ENCODE measurements at regions not wholly inside any gene's neighbourhood (a gene's known extent, or its start where the extent isn't known, plus 50 kb on each side); places are given as distances from the start of the nearest gene placed in this dataset.

GRCh38 chr10:78177491-78178185, 144.0 kb downstream of the RPS24 start:
- H3K27ac ChIP-seq (ENCODE audit: low read length): no peak overlapping the region
- no peaks in the 10 kb centered on the region for H3K27me3 ChIP-seq (ENCODE audit: low read depth, low read length)
- no peak overlapping the region for H3K4me3 ChIP-seq (ENCODE audit: low read depth in 1 of 2, low read length in 2 of 2)
- H3K4me1 ChIP-seq (ENCODE audit: control insufficient read depth in 1 of 2, insufficient read depth in 2 of 2, low read length in 2 of 2): no peaks in the 10 kb centered on the region
- no peaks in the 10 kb centered on the region for H3K36me3 ChIP-seq (ENCODE audit: control insufficient read depth in 1 of 2, insufficient read depth in 2 of 2, low read length in 2 of 2)
- H3K9me3 ChIP-seq (ENCODE audit: control insufficient read depth in 1 of 2, low read length in 2 of 2): no peaks in the 10 kb centered on the region

- H3K27ac ChIP-seq (ENCODE audit: low read length): no peak overlapping the region
- H3K9me3 ChIP-seq (ENCODE audit: control insufficient read depth in 1 of 2, low read length in 2 of 2): no peaks in the 10 kb centered on the region
- no peaks in the 10 kb centered on the region for H3K4me1 ChIP-seq (ENCODE audit: control insufficient read depth in 1 of 2, insufficient read depth in 2 of 2, low read length in 2 of 2)
- no peak overlapping the region for H3K4me3 ChIP-seq (ENCODE audit: low read depth in 1 of 2, low read length in 2 of 2)
- H3K36me3 ChIP-seq (ENCODE audit: control insufficient read depth in 1 of 2, insufficient read depth in 2 of 2, low read length in 2 of 2): no peaks in the 10 kb centered on the region
- no peaks in the 10 kb centered on the region for H3K27me3 ChIP-seq (ENCODE audit: low read depth, low read length)
Observed at GRCh38 chr10:78178397-78178796, 144.7 kb downstream of the RPS24 start.

- Histone ChIP-seq H3K27ac (ENCODE audit: low read length) (no peak overlapping the region), H3K36me3 (ENCODE audit: control insufficient read depth in 1 of 2, insufficient read depth in 2 of 2, low read length in 2 of 2) (no peaks in the 10 kb centered on the region), H3K4me3 (ENCODE audit: low read depth in 1 of 2, low read length in 2 of 2) (no peak overlapping the region), H3K9me3 (ENCODE audit: control insufficient read depth in 1 of 2, low read length in 2 of 2) (no peaks in the 10 kb centered on the region), H3K4me1 (ENCODE audit: control insufficient read depth in 1 of 2, insufficient read depth in 2 of 2, low read length in 2 of 2) (no peaks in the 10 kb centered on the region), H3K27me3 (ENCODE audit: low read depth, low read length) (no peaks in the 10 kb centered on the region)
Observed at GRCh38 chr10:78178940-78179339, 145.3 kb downstream of the RPS24 start.

GRCh38 chr10:78179886-78180705, 146.4 kb downstream of the RPS24 start:
- H3K4me1 ChIP-seq (ENCODE audit: control insufficient read depth in 1 of 2, insufficient read depth in 2 of 2, low read length in 2 of 2): no peaks in the 10 kb centered on the region
- no peaks in the 10 kb centered on the region for H3K36me3 ChIP-seq (ENCODE audit: control insufficient read depth in 1 of 2, insufficient read depth in 2 of 2, low read length in 2 of 2)
- H3K27ac ChIP-seq (ENCODE audit: low read length): no peak overlapping the region
- no peaks in the 10 kb centered on the region for H3K9me3 ChIP-seq (ENCODE audit: control insufficient read depth in 1 of 2, low read length in 2 of 2)
- H3K27me3 ChIP-seq (ENCODE audit: low read depth, low read length): no peaks in the 10 kb centered on the region
- no peak overlapping the region for H3K4me3 ChIP-seq (ENCODE audit: low read depth in 1 of 2, low read length in 2 of 2)

- no peak overlapping the region for H3K27ac ChIP-seq (ENCODE audit: low read length)
- no peaks in the 10 kb centered on the region for H3K9me3 ChIP-seq (ENCODE audit: control insufficient read depth in 1 of 2, low read length in 2 of 2)
- no peaks in the 10 kb centered on the region for H3K4me1 ChIP-seq (ENCODE audit: control insufficient read depth in 1 of 2, insufficient read depth in 2 of 2, low read length in 2 of 2)
- H3K27me3 ChIP-seq (ENCODE audit: low read depth, low read length): no peaks in the 10 kb centered on the region
- no peak overlapping the region for H3K4me3 ChIP-seq (ENCODE audit: low read depth in 1 of 2, low read length in 2 of 2)
- no peaks in the 10 kb centered on the region for H3K36me3 ChIP-seq (ENCODE audit: control insufficient read depth in 1 of 2, insufficient read depth in 2 of 2, low read length in 2 of 2)
Observed at GRCh38 chr10:78181381-78182055, 147.9 kb downstream of the RPS24 start.

GRCh38 chr10:78182841-78183240, 149.2 kb downstream of the RPS24 start:
- H3K4me3 ChIP-seq (ENCODE audit: low read depth in 1 of 2, low read length in 2 of 2): no peak overlapping the region
- H3K9me3 ChIP-seq (ENCODE audit: control insufficient read depth in 1 of 2, low read length in 2 of 2): no peaks in the 10 kb centered on the region
- no peaks in the 10 kb centered on the region for H3K4me1 ChIP-seq (ENCODE audit: control insufficient read depth in 1 of 2, insufficient read depth in 2 of 2, low read length in 2 of 2)
- no peak overlapping the region for H3K27ac ChIP-seq (ENCODE audit: low read length)
- H3K36me3 ChIP-seq (ENCODE audit: control insufficient read depth in 1 of 2, insufficient read depth in 2 of 2, low read length in 2 of 2): no peaks in the 10 kb centered on the region
- no peaks in the 10 kb centered on the region for H3K27me3 ChIP-seq (ENCODE audit: low read depth, low read length)

GRCh38 chr10:78184851-78185692, 151.4 kb downstream of the RPS24 start:
- Histone ChIP-seq H3K27me3 (ENCODE audit: low read depth, low read length) (no peaks in the 10 kb centered on the region), H3K4me1 (ENCODE audit: control insufficient read depth in 1 of 2, insufficient read depth in 2 of 2, low read length in 2 of 2) (no peaks in the 10 kb centered on the region), H3K4me3 (ENCODE audit: low read depth in 1 of 2, low read length in 2 of 2) (no peak overlapping the region), H3K27ac (ENCODE audit: low read length) (no peak overlapping the region), H3K9me3 (ENCODE audit: control insufficient read depth in 1 of 2, low read length in 2 of 2) (no peaks in the 10 kb centered on the region), H3K36me3 (ENCODE audit: control insufficient read depth in 1 of 2, insufficient read depth in 2 of 2, low read length in 2 of 2) (no peaks in the 10 kb centered on the region)

GRCh38 chr10:78185693-78186055, 152.0 kb downstream of the RPS24 start:
- Histone ChIP-seq H3K27me3 (ENCODE audit: low read depth, low read length) (no peaks in the 10 kb centered on the region), H3K9me3 (ENCODE audit: control insufficient read depth in 1 of 2, low read length in 2 of 2) (no peaks in the 10 kb centered on the region), H3K27ac (ENCODE audit: low read length) (no peak overlapping the region), H3K4me1 (ENCODE audit: control insufficient read depth in 1 of 2, insufficient read depth in 2 of 2, low read length in 2 of 2) (no peaks in the 10 kb centered on the region), H3K4me3 (ENCODE audit: low read depth in 1 of 2, low read length in 2 of 2) (no peak overlapping the region), H3K36me3 (ENCODE audit: control insufficient read depth in 1 of 2, insufficient read depth in 2 of 2, low read length in 2 of 2) (no peaks in the 10 kb centered on the region)

- no peak overlapping the region for H3K27ac ChIP-seq (ENCODE audit: low read length)
- no peak overlapping the region for H3K4me3 ChIP-seq (ENCODE audit: low read depth in 1 of 2, low read length in 2 of 2)
- H3K4me1 ChIP-seq (ENCODE audit: control insufficient read depth in 1 of 2, insufficient read depth in 2 of 2, low read length in 2 of 2): no peaks in the 10 kb centered on the region
- no peaks in the 10 kb centered on the region for H3K27me3 ChIP-seq (ENCODE audit: low read depth, low read length)
- no peaks in the 10 kb centered on the region for H3K9me3 ChIP-seq (ENCODE audit: control insufficient read depth in 1 of 2, low read length in 2 of 2)
- H3K36me3 ChIP-seq (ENCODE audit: control insufficient read depth in 1 of 2, insufficient read depth in 2 of 2, low read length in 2 of 2): no peaks in the 10 kb centered on the region
Observed at GRCh38 chr10:78186572-78186971, 152.9 kb downstream of the RPS24 start.

- no peaks in the 10 kb centered on the region for H3K36me3 ChIP-seq (ENCODE audit: control insufficient read depth in 1 of 2, insufficient read depth in 2 of 2, low read length in 2 of 2)
- H3K27me3 ChIP-seq (ENCODE audit: low read depth, low read length): no peaks in the 10 kb centered on the region
- no peaks in the 10 kb centered on the region for H3K4me1 ChIP-seq (ENCODE audit: control insufficient read depth in 1 of 2, insufficient read depth in 2 of 2, low read length in 2 of 2)
- H3K4me3 ChIP-seq (ENCODE audit: low read depth in 1 of 2, low read length in 2 of 2): no peak overlapping the region
- no peaks in the 10 kb centered on the region for H3K9me3 ChIP-seq (ENCODE audit: control insufficient read depth in 1 of 2, low read length in 2 of 2)
- no peak overlapping the region for H3K27ac ChIP-seq (ENCODE audit: low read length)
Observed at GRCh38 chr10:78187371-78187770, 153.7 kb downstream of the RPS24 start.

- peaks cover 0 to 5% of the 10 kb centered on the region in 2 donors for H3K9me3 ChIP-seq (ENCODE audit: control insufficient read depth in 1 of 2, low read length in 2 of 2)
- H3K4me3 ChIP-seq (ENCODE audit: low read depth in 1 of 2, low read length in 2 of 2): no peak overlapping the region
- H3K36me3 ChIP-seq (ENCODE audit: control insufficient read depth in 1 of 2, insufficient read depth in 2 of 2, low read length in 2 of 2): no peaks in the 10 kb centered on the region
- no peaks in the 10 kb centered on the region for H3K27me3 ChIP-seq (ENCODE audit: low read depth, low read length)
- no peak overlapping the region for H3K27ac ChIP-seq (ENCODE audit: low read length)
- no peaks in the 10 kb centered on the region for H3K4me1 ChIP-seq (ENCODE audit: control insufficient read depth in 1 of 2, insufficient read depth in 2 of 2, low read length in 2 of 2)
Observed at GRCh38 chr10:78188446-78188845, 154.8 kb downstream of the RPS24 start.

Data from muscle layer of duodenum (tissue), 2 donors.